ENCODE measurements at regions not wholly inside any gene's neighbourhood (a gene's known extent, or its start where the extent isn't known, plus 50 kb on each side); places are given as distances from the start of the nearest gene placed in this dataset.

- Histone ChIP-seq H3K4me3 (no peak overlapping the region), H3K27ac (no peak overlapping the region), H3K27me3 (replicated peaks) (no peaks in the 10 kb centered on the region), H3K4me1 (replicated peaks) (0 out of 2 replicates have a peak, but pooled peaks cover 6% of the 10 kb centered on the region), H3K9me3 (replicated peaks) (no peaks in the 10 kb centered on the region), H3K36me3 (no peaks in the 10 kb centered on the region)
- no peak for DNase-seq (ENCODE audit: low read depth in 1 of 2, low spot score in 2 of 2)
Measured at GRCh38 chr2:12278217-12278750, 438.5 kb upstream of the TRIB2 start.

DNA sequence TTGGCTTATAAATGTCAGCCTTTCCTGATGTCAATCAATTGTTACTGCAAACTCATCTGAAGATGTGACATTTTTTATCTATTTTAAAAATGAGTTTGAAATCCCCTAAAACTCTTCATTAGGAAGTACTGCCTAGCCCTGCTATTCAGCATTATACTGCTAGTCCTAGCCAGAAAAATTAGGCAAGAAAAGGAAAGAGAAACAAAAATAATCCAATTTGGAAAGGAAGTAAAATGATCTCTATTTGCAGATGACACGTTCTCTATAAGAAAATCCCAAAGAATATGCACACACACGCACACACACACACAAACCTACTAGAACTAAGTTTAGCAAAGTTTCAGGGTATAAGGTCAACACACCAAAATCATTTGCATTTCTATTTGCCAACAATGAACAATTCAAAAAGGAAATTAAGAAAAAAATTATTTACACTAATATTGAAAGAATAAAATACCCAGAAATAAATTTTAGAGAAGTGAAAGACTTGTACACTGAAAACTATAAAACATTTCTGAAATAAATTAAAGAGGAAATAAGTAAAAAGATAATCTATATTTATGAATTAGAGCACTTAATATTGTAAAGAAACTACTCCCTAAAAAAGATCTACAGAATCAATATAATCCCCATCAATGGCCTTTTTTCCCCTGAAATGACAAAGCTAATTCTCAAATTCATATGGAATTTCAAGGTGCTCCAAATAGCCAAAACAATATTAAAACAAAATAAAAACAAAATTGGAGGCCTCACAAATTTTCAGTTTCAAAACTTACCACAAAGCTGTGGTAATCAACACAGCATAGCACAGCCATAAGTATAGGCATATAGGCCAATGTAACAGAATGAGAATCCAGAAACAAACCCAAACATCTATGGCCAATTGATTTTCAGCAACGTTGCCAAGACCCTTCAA, 433.7 kb upstream of the TRIB2 start:
- no peaks in the 10 kb centered on the region for H3K27me3 ChIP-seq (replicated peaks)
- H3K4me3 ChIP-seq, result no peak overlapping the region

GRCh38 chr2:12284037-12284436, 432.7 kb upstream of the TRIB2 start:
- Histone ChIP-seq H3K4me3 (no peak overlapping the region), H3K9me3 (replicated peaks) (no peaks in the 10 kb centered on the region), H3K36me3 (no peaks in the 10 kb centered on the region), H3K4me1 (replicated peaks) (peaks cover 18% of the 10 kb centered on the region), H3K27me3 (replicated peaks) (no peaks in the 10 kb centered on the region), H3K27ac (no peak overlapping the region)
- no peak for DNase-seq (ENCODE audit: low read depth in 1 of 2, low spot score in 2 of 2)

More for the DNA sequence above, 433.7 kb upstream of the TRIB2 start:
- no peak for DNase-seq (ENCODE audit: low read depth in 1 of 2, low spot score in 2 of 2)
- Histone ChIP-seq H3K9me3 (replicated peaks) (no peaks in the 10 kb centered on the region), H3K36me3 (no peaks in the 10 kb centered on the region), H3K27ac (no peak overlapping the region), H3K4me1 (replicated peaks) (peaks cover 19% of the 10 kb centered on the region)

DNA sequence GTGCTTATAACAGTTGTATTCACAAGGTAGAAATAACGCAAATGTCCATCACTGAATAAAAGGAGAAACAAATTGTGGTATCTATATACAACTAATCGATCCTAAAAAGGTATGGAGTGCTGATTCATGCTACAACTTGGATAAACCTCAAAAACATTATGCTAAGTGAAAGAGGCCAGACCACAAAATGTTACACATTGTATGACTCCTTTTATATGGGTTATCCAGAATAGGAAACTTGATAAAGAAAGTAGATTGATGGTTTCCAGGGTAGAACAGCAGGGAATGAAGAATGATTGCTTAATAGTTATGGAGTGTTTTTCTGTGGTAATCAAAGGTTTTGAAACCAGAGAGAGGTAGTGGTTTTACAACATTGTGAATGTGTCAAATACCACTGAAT, 432.2 kb upstream of the TRIB2 start:
- DNase-seq (ENCODE audit: low read depth in 1 of 2, low spot score in 2 of 2), result no peak
- H3K27me3 ChIP-seq (replicated peaks), result no peaks in the 10 kb centered on the region
- H3K9me3 ChIP-seq (replicated peaks), result no peaks in the 10 kb centered on the region

DNA sequence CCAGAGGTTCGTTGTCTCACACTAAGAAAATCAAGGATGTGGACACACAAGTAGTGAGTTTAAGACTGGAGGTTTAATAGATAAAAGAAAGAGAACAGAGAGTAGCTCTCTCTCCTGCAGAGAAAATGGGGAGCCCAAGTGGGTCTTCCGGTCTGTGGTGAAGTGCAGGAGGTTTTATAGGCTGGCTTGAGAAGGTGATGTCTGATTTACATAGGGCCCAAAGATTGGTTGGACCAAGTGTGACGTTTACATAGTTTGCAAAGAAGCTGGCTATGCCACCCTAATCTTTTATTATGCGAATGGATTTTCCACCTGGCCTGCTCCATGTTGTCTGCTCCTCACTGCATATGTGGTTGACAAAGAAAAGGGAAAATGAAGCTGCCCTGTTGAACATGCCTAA, 430.4 kb upstream of the TRIB2 start:
- H3K9me3 ChIP-seq (replicated peaks), result no peaks in the 10 kb centered on the region
- DNase-seq (ENCODE audit: low read depth in 1 of 2, low spot score in 2 of 2), result no peak
- no peak overlapping the region for H3K4me3 ChIP-seq
- H3K27me3 ChIP-seq (replicated peaks), result no peaks in the 10 kb centered on the region
- peaks cover 18% of the 10 kb centered on the region for H3K4me1 ChIP-seq (replicated peaks)
- H3K36me3 ChIP-seq, result no peaks in the 10 kb centered on the region
- no peak overlapping the region for H3K27ac ChIP-seq

More for the DNA sequence above, 432.2 kb upstream of the TRIB2 start:
- H3K27ac ChIP-seq, result no peak overlapping the region
- no peaks in the 10 kb centered on the region for H3K36me3 ChIP-seq
- H3K4me1 ChIP-seq (replicated peaks), result peaks cover 18% of the 10 kb centered on the region
- H3K4me3 ChIP-seq, result no peak overlapping the region

DNA sequence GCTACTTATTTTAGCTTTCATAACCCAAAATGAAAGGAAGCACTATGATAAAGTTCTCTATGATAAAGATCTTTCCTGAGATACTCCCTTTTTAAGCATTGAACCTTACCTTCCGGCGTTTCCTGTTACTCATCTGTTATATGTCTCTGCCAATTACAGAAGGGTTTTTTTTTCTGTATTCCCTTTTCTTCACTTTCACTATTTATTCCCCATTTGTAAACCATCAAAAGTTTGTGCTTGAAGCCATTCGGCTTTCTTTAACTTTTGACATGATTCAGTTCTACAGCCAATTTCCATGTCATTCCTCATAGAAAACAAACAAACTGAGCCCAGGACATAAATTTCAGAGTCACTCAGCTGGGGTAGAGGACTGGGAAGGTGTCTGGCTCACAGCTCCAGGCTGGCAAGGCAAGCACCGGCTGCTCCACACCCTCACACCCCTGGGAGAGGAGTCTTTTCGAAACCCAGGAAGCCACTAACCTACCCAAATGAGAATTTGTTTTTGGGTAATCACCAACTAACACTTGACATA, 429.4 kb upstream of the TRIB2 start:
- Histone ChIP-seq H3K27ac (no peak overlapping the region), H3K4me3 (no peak overlapping the region), H3K9me3 (replicated peaks) (no peaks in the 10 kb centered on the region), H3K4me1 (replicated peaks) (peaks cover 18% of the 10 kb centered on the region), H3K27me3 (replicated peaks) (no peaks in the 10 kb centered on the region), H3K36me3 (no peaks in the 10 kb centered on the region)
- no peak for DNase-seq (ENCODE audit: low read depth in 1 of 2, low spot score in 2 of 2)

DNA sequence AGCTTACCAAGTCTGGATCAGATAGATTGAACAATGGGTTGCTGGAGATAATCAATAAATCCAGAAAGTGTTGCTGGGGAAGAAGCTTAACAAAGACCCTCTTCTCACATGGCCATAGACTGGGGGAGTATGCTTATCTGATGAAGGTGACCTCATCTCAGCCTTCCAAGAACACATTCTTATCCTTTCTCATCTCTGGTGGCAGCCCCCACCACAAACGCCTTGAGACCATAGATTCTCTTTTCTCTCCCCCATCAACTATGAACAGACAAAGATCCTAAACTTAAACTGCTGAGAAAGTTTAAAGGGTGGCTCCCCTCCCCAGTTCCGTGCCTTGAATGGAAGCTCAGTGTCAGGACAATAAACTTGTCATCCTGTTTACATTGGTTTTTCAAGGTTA, 428.7 kb upstream of the TRIB2 start:
- H3K27me3 ChIP-seq (replicated peaks), result no peaks in the 10 kb centered on the region
- H3K4me3 ChIP-seq, result no peak overlapping the region
- H3K4me1 ChIP-seq (replicated peaks), result peaks cover 18% of the 10 kb centered on the region
- H3K27ac ChIP-seq, result no peak overlapping the region
- DNase-seq (ENCODE audit: low read depth in 1 of 2, low spot score in 2 of 2), result no peak
- no peaks in the 10 kb centered on the region for H3K9me3 ChIP-seq (replicated peaks)
- H3K36me3 ChIP-seq, result no peaks in the 10 kb centered on the region

DNA sequence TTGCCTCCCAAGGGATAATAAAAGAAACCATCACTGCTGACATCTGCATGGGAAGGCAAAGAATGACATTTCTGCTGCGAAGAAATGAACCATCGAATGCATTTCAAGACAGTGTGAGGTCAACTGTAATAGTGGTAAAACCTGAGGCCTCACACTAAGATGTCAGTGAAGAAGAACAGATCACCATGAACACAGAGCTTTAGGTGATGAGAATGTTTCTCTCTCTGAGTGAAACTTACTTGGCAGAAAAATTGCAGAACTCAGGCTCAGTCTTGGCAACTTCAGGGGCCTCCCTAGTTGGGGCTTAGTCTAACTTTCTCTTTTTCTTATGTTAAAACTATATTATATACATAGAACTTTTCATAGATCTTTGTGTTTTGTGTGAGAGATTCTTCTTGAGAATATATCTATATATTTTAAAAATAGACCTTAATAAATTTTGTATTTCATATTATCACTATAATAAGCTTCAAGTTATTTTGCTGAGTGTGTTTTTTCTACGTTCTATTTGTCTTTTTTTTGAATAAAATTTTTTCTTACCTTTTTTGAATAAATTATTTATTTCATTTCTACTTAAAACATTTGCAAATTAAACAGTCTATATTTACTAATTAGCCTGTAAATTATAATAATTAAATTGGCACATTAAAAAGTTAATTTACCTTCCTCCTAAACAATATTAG, 427.5 kb upstream of the TRIB2 start:
- Histone ChIP-seq H3K27me3 (replicated peaks) (no peaks in the 10 kb centered on the region), H3K36me3 (no peaks in the 10 kb centered on the region), H3K9me3 (replicated peaks) (no peaks in the 10 kb centered on the region), H3K4me3 (no peak overlapping the region), H3K4me1 (replicated peaks) (peaks cover 18% of the 10 kb centered on the region), H3K27ac (no peak overlapping the region)
- no peak for DNase-seq (ENCODE audit: low read depth in 1 of 2, low spot score in 2 of 2)

DNA sequence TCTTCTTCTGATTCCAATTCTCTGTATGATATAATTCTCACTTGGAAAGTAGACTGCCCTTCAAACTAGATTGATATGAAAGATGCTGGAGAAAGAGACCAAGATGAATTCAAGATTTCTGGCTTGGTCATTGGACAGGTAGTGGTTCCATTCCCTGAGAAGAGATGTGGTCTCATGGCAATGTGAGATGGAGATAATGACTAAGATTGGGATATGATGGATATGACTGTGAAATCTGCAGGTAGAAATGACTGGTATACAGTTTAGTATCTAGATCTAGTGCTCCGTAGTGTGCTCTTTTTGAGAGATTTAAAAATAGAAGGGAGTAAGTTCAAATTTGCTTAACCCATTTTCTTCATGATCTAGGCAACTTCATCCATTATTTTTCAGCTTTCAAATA, 425.4 kb upstream of the TRIB2 start:
- no peak overlapping the region for H3K27ac ChIP-seq

DNA sequence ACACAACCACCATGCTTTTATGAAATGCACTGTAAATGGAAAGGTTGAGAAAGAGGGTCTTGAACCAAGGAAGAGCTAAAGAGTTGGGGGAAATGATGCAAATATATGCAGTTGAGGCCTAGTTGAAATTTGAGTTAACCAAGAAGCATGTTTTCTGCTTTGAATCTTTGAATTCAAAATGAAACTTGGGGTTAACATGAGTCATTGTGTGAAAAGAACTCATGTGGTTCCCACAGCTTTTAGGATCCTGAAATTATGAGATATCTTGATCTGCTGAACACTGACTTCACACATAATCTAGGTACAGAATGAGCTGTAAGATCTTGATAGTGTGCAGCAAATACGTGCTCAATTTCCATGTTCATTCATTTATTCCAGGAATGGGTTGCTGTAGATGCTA, 422.9 kb upstream of the TRIB2 start:
- DNase-seq (ENCODE audit: low read depth in 1 of 2, low spot score in 2 of 2), result no peak
- H3K36me3 ChIP-seq, result no peaks in the 10 kb centered on the region

More for the DNA sequence above, 425.4 kb upstream of the TRIB2 start:
- Histone ChIP-seq H3K27me3 (replicated peaks) (no peaks in the 10 kb centered on the region), H3K36me3 (no peaks in the 10 kb centered on the region), H3K4me1 (replicated peaks) (peaks cover 18% of the 10 kb centered on the region), H3K4me3 (no peak overlapping the region), H3K9me3 (replicated peaks) (no peaks in the 10 kb centered on the region)
- DNase-seq (ENCODE audit: low read depth in 1 of 2, low spot score in 2 of 2), result no peak

DNA sequence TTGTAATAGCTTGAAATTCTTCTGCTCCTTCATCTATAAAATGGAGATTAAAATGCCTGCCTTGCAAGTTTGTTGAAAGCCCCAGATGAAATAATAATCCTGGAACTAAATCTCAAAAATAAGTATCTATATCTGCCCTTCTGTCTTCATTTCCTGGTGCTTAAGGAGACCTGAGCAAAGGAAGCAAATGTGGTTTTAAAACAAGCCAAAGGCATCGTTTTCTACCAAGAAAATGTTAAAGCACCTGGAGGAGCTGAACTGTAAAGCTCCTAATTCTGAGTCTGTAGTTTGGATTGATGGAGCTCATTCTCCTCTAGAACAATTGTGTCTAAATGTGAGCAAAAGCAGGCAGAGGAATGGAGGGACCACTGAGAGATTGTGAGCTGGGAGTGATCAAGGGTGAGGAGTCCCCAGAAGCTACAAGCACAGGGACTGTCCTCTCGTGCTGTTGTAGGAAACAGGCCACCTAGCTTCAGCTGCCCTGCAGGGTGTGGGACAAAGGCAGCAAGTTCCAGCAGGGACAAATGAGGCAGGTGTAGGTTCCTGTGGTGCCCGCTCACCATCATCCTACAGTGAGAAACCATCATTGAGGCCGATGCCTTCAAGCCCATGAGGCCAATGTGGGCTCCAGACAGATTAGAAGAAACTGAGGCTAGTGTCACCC, 420.7 kb upstream of the TRIB2 start:
- Histone ChIP-seq H3K27ac (no peak overlapping the region), H3K4me1 (replicated peaks) (peaks cover 26% of the 10 kb centered on the region), H3K4me3 (no peak overlapping the region), H3K9me3 (replicated peaks) (no peaks in the 10 kb centered on the region), H3K36me3 (no peaks in the 10 kb centered on the region), H3K27me3 (replicated peaks) (no peaks in the 10 kb centered on the region)
- DNase-seq (ENCODE audit: low read depth in 1 of 2, low spot score in 2 of 2), result no peak

More for the DNA sequence above, 422.9 kb upstream of the TRIB2 start:
- H3K4me1 ChIP-seq (replicated peaks), result peaks cover 8% of the 10 kb centered on the region; the same call in 1 of the 2 replicates
- no peaks in the 10 kb centered on the region for H3K9me3 ChIP-seq (replicated peaks)
- no peak overlapping the region for H3K27ac ChIP-seq
- no peak overlapping the region for H3K4me3 ChIP-seq
- H3K27me3 ChIP-seq (replicated peaks), result no peaks in the 10 kb centered on the region

DNA sequence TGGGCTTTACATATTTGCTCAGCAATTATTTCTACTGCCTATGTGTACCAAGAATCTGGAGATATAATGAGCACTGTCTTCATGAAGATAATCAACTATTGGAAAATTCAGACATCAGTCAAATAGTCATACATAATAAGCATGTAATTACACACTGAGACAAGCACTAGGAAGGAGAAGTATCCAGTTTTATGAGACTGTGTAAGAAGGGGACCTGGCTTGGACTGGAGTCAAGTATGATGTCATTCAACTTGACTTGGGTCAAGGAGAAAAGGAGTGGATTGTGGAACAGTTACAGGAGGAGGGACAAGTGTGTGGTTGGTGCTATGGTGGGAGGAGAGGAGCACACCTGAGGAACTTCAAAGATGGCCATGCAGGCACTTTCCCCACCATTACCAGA, 419.8 kb upstream of the TRIB2 start:
- Histone ChIP-seq H3K36me3 (no peaks in the 10 kb centered on the region), H3K4me1 (replicated peaks) (peaks cover 36% of the 10 kb centered on the region), H3K27ac (no peak overlapping the region), H3K4me3 (no peak overlapping the region), H3K9me3 (replicated peaks) (no peaks in the 10 kb centered on the region), H3K27me3 (replicated peaks) (no peaks in the 10 kb centered on the region)
- no peak for DNase-seq (ENCODE audit: low read depth in 1 of 2, low spot score in 2 of 2)

DNA sequence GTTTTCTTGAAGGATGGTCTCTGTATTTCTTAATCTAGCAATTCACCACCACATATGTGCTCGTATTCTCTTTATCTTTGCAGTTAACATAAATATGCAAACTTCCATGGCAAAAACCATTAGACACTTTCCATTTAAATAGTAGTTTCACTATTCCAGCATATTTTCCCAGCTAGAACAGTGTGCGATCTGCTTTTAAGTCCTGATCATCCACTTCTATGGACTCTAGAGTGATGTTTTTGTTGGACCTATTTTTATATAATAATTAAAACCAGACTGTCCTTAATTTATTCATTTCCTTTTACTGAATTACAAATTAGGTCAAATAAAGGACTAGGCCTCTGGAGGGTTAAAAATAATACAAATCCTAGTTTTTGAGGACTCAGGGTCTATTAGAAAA, 418.4 kb upstream of the TRIB2 start:
- Histone ChIP-seq H3K9me3 (replicated peaks) (no peaks in the 10 kb centered on the region), H3K4me3 (no peak overlapping the region), H3K4me1 (replicated peaks) (peaks cover 47% of the 10 kb centered on the region), H3K27me3 (replicated peaks) (no peaks in the 10 kb centered on the region), H3K36me3 (no peaks in the 10 kb centered on the region), H3K27ac (no peak overlapping the region)
- no peak for DNase-seq (ENCODE audit: low read depth in 1 of 2, low spot score in 2 of 2)
